Kidney capillary endothelial cell (primary cell): ENCODE measurements at regions not wholly inside any gene's neighbourhood (a gene's known extent, or its start where the extent isn't known, plus 50 kb on each side); places are given as distances from the start of the nearest gene placed in this dataset.
"Not testable (repeated sequence)": the region's sequence is repeated elsewhere in the genome, so short reads cannot be mapped to it uniquely, and the experiment has no call there.

Experiments
- DNase-seq: peaks from one replicate; pipeline ENCODE4 v3.0.0-alpha.2; 2018; ENCODE audit warnings: low spot score

DNA sequence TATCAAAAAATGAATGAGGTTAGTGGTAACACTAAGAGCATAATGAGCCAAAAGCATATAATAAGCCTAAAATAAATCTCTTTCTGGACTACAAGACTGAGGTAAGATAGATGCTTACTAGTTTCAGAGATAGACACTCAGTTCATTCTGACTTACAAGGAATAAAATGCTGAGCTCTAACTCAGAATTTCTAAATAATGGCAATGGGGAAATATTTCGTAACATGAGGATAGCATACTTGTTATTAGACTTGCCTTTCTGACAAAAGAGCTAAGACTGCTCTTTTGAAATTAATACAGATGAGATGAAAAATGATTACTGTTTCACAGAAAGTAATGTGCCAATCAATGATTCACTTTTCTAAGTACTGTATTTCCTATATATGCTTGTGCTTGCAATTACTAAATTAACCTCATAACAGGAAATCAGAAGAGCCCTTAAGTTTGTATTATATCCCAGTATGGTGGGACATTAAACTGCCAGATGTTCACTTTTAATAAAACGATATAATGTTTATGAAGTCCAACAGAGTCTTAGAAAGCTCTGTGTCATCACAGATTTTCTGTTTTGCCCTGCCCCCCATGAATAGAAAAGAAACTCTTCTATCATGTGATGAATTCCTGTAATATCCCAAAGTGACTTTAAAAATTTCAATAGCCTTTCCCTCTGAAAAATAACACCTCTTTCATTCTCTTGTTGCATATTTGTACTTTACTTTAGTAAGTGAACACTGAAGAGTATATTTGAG lies 2771.0 kb upstream of the PCDH20 start:
- DNase-seq, result no peak

GRCh38 chr13:64186071-64186470 lies 2770.4 kb upstream of the PCDH20 start:
- no peak for DNase-seq

DNA sequence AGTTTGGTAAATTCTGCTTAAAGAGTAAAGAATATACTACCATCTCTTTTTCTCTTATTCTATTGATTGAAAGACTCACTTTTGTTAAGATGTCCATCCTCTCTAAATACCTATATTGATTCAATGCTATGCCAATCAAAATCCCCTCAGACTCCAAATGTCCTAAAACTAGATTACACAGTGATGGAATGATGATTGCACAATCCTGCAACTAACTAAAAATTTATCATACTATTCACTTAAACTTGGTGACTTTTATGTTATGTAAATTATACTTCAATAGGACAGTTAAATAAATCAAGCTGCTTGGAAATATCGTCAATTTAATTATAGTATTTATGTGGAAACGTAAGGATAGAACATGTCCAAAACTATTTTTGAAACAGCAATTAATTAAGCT lies 2765.1 kb upstream of the PCDH20 start:
- no peak for DNase-seq

- DNase-seq, result no peak
Observed at GRCh38 chr13:64165826-64166225, 2750.2 kb upstream of the PCDH20 start.

DNA sequence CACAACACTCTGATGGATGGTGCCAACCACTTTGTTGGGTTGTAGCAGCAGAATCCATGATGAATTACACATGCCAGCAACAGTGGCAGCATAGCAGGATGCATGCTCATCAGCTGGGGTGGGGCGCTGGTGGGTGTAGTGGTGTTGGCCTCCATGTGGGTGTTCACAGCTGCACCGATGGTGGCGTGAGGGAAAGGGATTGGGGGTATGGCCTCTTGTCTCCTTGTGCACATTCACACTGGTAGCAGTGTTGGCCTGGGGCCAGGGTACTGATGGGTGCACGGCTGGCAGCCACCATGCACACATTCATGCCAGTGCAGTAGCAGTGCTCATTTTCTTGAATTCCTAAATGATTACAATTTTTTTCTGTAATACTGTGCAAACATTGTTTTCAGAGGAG lies 2748.8 kb upstream of the PCDH20 start:
- DNase-seq, result no peak

- no peak for DNase-seq
Observed at GRCh38 chr13:64160479-64160878, 2744.8 kb upstream of the PCDH20 start.

GRCh38 chr13:64158908-64159307 lies 2743.3 kb upstream of the PCDH20 start:
- peak; percentile 10 for DNase-seq

- no peak for DNase-seq
Observed at GRCh38 chr13:64154514-64154913, 2738.9 kb upstream of the PCDH20 start.

DNA sequence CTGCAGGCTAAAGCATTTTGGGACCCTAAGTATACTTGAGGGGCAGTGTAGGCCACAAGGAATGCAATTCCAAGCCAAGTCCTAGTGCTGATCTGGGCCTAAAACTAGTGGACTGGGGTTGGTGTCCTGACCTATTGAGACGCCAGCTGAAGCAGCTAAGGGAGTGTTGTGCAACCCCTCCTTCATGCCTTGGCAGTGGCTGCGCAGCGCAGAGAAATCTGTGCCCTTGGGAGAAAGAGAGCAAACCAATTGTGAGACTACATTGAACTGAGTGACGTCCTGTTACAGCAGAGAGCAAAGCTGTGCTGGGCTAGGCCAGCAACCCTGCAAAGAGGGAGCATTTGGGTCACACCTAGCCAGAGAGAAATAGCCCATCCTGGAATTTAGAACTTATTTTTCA lies 2715.0 kb upstream of the PCDH20 start:
- DNase-seq, result no peak

DNA sequence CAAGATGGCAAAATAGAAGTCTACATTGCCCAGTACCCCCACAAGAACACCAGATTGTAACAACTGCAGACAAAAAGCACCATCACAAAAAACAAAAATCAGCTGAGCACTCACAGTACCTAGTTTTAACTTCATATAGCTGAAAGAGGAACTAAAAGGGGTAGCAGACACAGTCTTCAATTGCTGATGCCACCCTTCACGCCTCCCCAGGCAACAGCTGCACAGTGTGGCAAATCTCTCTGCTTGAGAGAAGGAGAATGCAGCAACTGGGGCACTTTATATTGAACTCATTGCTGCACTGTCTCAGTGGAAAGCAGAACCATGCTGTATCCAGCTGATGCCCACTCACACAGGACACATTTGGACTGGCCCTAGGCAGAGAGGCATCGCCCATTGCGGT lies 2714.5 kb upstream of the PCDH20 start:
- no peak for DNase-seq

GRCh38 chr13:64127856-64128255 lies 2712.2 kb upstream of the PCDH20 start:
- no peak for DNase-seq

GRCh38 chr13:64127192-64127591 lies 2711.5 kb upstream of the PCDH20 start:
- no peak for DNase-seq

DNA sequence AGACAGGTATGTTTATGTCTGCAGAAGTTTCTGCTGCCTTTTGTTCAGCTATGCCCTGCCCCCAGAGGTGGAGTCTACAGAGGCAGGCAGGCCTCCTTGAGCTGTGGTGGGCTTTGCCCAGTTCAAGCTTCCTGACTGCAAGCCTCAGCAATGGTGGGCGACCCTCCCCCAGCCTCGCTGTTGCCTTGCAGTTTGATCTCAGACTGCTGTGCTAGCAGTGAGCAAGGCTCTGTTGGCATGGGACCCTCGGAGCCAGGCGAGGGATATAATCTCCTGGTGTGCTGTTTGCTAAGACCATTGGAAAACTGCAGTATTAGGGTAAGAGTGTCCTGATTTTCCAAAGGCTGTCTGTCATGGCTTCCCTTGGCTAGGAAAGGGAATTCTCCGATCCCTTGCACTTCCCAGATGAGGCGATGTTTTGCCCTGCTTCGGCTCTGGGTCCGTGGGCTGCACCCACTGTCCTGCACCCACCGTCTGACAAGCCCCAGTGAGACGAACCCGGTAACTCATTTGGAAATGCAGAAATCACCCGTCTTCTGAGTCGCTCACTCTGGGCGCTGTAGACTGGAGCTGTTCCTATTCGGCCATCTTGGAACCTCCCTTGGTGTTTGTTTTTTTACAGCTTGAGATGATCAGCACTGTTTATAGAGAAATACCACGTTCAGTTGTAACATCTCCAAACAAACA lies 2705.5 kb upstream of the PCDH20 start:
- DNase-seq, result not testable (repeated sequence)

- DNase-seq, result no peak
Observed at GRCh38 chr13:64099994-64100393, 2684.3 kb upstream of the PCDH20 start.

- DNase-seq, result no peak
Observed at GRCh38 chr13:64090311-64090710, 2674.7 kb upstream of the PCDH20 start.

DNA sequence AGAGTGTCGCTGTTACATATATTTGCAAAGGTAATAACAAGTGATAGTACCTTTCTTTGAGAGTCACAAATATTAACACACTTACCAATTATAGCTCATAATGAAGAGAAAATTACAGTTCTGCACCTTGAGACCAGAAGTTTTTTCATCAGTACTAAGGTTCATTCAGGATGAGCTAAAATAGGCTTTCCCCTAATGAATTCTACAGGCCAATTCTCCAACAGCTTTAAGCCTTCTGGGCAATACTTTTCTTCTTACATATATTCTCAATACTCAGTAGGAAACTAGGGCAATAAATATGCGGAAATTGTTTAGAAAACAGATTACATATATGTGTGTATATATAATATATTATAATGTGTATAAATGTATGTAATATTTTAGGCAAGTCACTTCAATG lies 2672.8 kb upstream of the PCDH20 start:
- DNase-seq, result no peak

- DNase-seq, result no peak
Observed at GRCh38 chr13:64087624-64088023, 2672.0 kb upstream of the PCDH20 start.

DNA sequence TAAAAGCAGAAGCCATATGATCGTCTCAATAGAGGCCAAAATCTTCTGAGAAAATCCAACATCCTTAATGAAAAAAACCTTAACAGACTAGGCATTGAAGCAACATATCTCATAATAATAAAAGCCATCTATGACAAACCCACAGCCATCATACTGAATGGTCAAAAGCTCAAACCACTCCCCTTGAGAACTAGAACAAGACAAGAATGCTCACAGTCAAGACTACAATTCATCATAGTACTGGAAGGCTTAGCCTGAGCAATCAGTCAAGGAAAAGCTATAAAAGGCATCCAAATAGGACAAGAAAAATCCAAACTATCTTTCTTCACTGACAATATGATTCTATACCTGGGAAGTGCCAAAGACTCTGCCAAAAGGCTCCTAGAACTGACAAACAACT lies 2668.2 kb upstream of the PCDH20 start:
- no peak for DNase-seq

- DNase-seq, result no peak
Observed at GRCh38 chr13:64083396-64083795, 2667.7 kb upstream of the PCDH20 start.

DNA sequence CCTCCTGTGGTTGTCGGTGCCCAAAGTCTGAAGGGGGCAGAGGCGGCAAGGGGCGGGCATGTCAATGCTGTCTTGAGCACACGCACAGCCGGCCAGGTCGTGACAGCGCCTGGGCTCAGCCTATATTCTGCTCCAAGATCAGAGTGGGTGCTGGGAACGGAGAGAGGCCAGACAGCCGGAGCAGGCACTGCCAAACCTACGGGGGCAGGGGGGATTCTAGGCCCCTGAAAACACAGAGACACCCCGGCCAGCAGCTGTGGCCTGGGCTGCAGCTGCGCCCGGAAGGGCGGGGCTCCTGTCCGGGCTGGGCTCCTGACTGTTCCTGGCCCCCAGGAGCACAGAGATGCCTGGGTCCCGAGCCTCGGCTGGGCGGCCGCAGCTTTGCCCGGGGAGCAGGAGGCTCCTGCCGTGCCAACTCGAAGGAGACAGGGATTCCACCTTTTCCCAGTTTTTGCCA lies 2662.9 kb upstream of the PCDH20 start:
- DNase-seq, result no peak

DNA sequence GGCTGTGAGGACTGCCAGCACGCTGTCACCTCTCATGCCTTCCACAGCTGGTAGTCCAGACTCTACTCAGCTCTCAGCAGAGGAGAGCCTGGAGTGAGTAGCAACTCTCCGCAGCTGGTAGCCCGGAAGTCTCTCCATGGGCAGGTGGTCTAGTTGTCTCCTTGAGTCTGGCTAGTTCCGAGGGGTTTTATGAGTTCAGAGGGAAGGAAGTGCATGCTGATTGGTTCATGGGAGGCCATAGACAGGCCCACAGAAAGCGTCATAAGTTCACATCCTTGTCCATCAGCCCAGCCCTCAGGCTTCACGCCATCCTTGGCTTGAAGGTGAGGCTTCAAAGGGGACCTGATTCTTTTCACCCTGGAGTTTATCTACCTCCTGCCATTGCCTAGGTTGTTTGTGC lies 2662.4 kb upstream of the PCDH20 start:
- DNase-seq, result no peak

GRCh38 chr13:64077132-64077835 lies 2661.6 kb upstream of the PCDH20 start:
- not testable (repeated sequence) for DNase-seq
